ENCODE measurements at regions not wholly inside any gene's neighbourhood (a gene's known extent, or its start where the extent isn't known, plus 50 kb on each side); places are given as distances from the start of the nearest gene placed in this dataset.

GRCh38 chr3:40876009-40876408 is 323.3 kb upstream of the CTNNB1 start:
- intact Hi-C loops (cut with micrococcal nuclease), result no loop called here
- no peak for ATAC-seq
- H3K9ac ChIP-seq (ENCODE audit: insufficient read depth in 1 of 2, low read depth in 2 of 2, low read length in 2 of 2), result no peak overlapping the region
- no peak overlapping the region for H3K4me3 ChIP-seq
- H3K36me3 ChIP-seq (ENCODE audit: control insufficient read depth, insufficient read depth, low read length), result no peaks in the 10 kb centered on the region
- no peak overlapping the region for H3K27ac ChIP-seq (ENCODE audit: extremely low read depth, low read depth, low read length)
- WGBS (ENCODE audit: insufficient coverage, low coverage, missing lambda C conversion rate), result 0% methylated on average over 5 of the region's 5 CpGs
- H3K4me2 ChIP-seq (ENCODE audit: insufficient read depth, low read length), result no peak overlapping the region
- FAIRE-seq, result no peak
- no peaks in the 10 kb centered on the region for H4K20me1 ChIP-seq (replicated peaks; ENCODE audit: control insufficient read depth, insufficient read depth, low read length)
- H3K9me1 ChIP-seq (ENCODE audit: control insufficient read depth, insufficient read depth, low read length), result no peaks in the 10 kb centered on the region
- H2AFZ ChIP-seq (ENCODE audit: low read depth, low read length), result no peak overlapping the region
- H3K27me3 ChIP-seq (ENCODE audit: control insufficient read depth in 2 of 2, insufficient read depth in 2 of 2, low read length in 2 of 2), result no peaks in the 10 kb centered on the region
- ChIA-PET POLR2A (no interaction called here), CTCF (ENCODE audit: low intra/inter-chr PET ratio) (no interaction called here)
- in situ Hi-C loops (cut with MboI), result no loop called here
- no peaks in the 10 kb centered on the region for H3K4me1 ChIP-seq (replicated peaks in 1 of 2; ENCODE audit: control insufficient read depth in 2 of 2, insufficient read depth in 2 of 2, low read length in 2 of 2)
- no peaks in the 10 kb centered on the region for H3K9me3 ChIP-seq (replicated peaks; ENCODE audit: control insufficient read depth, insufficient read depth, low read depth, low read length)
- H3K79me2 ChIP-seq (ENCODE audit: control insufficient read depth, insufficient read depth, low read length), result no peaks in the 10 kb centered on the region
- no peak for DNase-seq (ENCODE audit: extremely low read depth in 1 of 4, low spot score in 3 of 4)
- TF ChIP-seq GATA2 (CRISPR knock-in tag; IDR thresholded peaks at IDR 0.05), result no peak
- TF ChIP-seq CEBPG (CRISPR knock-in tag; IDR thresholded peaks at IDR 0.05), result no peak
- TF ChIP-seq CEBPG (tag; conservative IDR thresholded peaks at IDR 0.05 in 1 of 2, IDR thresholded peaks at IDR 0.05 in 1 of 2), result 0 out of 4 replicates have a peak, but pooled peaks have one; percentile 10 to 30
- TF ChIP-seq RBM25 (IDR thresholded peaks at IDR 0.05; ENCODE audit: low read depth, low read length, severe bottlenecking), result no peak
- TF ChIP-seq MECOM (CRISPR knock-in tag; IDR thresholded peaks at IDR 0.05), result no peak
- no peak for TF ChIP-seq NR3C1 (CRISPR knock-in tag; IDR thresholded peaks at IDR 0.05)
- TF ChIP-seq, protein P1, sequence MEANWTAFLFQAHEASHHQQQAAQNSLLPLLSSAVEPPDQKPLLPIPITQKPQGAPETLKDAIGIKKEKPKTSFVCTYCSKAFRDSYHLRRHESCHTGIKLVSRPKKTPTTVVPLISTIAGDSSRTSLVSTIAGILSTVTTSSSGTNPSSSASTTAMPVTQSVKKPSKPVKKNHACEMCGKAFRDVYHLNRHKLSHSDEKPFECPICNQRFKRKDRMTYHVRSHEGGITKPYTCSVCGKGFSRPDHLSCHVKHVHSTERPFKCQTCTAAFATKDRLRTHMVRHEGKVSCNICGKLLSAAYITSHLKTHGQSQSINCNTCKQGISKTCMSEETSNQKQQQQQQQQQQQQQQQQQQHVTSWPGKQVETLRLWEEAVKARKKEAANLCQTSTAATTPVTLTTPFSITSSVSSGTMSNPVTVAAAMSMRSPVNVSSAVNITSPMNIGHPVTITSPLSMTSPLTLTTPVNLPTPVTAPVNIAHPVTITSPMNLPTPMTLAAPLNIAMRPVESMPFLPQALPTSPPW (CRISPR knock-in tag; IDR thresholded peaks at IDR 0.05), result no peak
- BruUV-seq (replicated peaks), result no TSS peak
